H9 (cell line): ENCODE measurements at regions not wholly inside any gene's neighbourhood (a gene's known extent, or its start where the extent isn't known, plus 50 kb on each side); places are given as distances from the start of the nearest gene placed in this dataset.
A peak's percentile ranks its signal among the peaks of the same experiment; 100 is the strongest.

Experiments
- DNase-seq: peaks from one replicate; pipeline ENCODE4 v3.0.0-alpha.2; 2017
- H2AFZ ChIP-seq: one replicate; pipeline ENCODE4 v1.6.1; 2013; ENCODE audit warnings: mild to moderate bottlenecking, low read length, control low read depth, moderate library complexity
- H2AK5ac ChIP-seq: 2 replicates; pipeline ENCODE4 v1.6.1; 2013; ENCODE audit warnings: low read length, control low read depth, mixed read lengths; ENCODE audit not compliant: insufficient read length
- H2BK120ac ChIP-seq: one replicate; pipeline ENCODE4 v1.6.1; 2013; ENCODE audit warnings: low read depth, mild to moderate bottlenecking, low read length, control low read depth, inconsistent platforms; ENCODE audit not compliant: poor library complexity, severe bottlenecking
- H2BK12ac ChIP-seq: 2 replicates; pipeline ENCODE4 v1.6.1; 2013; ENCODE audit warnings: low read length, control low read depth, mixed read lengths, low read depth; ENCODE audit not compliant: insufficient read length
- H2BK15ac ChIP-seq: 2 replicates; pipeline ENCODE4 v1.6.1; 2013; ENCODE audit warnings: low read depth, low read length, control low read depth
- H2BK20ac ChIP-seq: one replicate; pipeline ENCODE4 v1.6.1; 2013; ENCODE audit warnings: low read depth, mild to moderate bottlenecking, low read length, control low read depth, inconsistent platforms; ENCODE audit not compliant: poor library complexity, severe bottlenecking
- H2BK5ac ChIP-seq: 2 replicates; pipeline ENCODE4 v1.6.1; 2013; ENCODE audit warnings: low read length, control low read depth, mixed read lengths; ENCODE audit not compliant: insufficient read length
- H3K14ac ChIP-seq: 2 replicates; pipeline ENCODE4 v1.6.1; 2013; ENCODE audit warnings: low read length, control low read depth; ENCODE audit not compliant: insufficient read depth
- H3K18ac ChIP-seq: 2 replicates; pipeline ENCODE4 v1.6.1; 2013; ENCODE audit warnings: low read depth, mild to moderate bottlenecking, mixed read lengths, low read length, control low read depth; ENCODE audit not compliant: insufficient read length
- H3K23ac ChIP-seq: 2 replicates; pipeline ENCODE4 v1.6.1; 2013; ENCODE audit warnings: low read length, control low read depth, mixed read lengths, low read depth; ENCODE audit not compliant: insufficient read length
- H3K23me2 ChIP-seq: 2 replicates; pipeline ENCODE4 v1.6.1; 2013; ENCODE audit warnings: low read depth, mild to moderate bottlenecking, mixed read lengths, low read length, control low read depth; ENCODE audit not compliant: insufficient read length, poor library complexity, severe bottlenecking
- H3K27ac ChIP-seq: 2 replicates; pipeline ENCODE4 v1.5.1; 2013; ENCODE audit warnings: low read length, control low read depth, mixed read lengths, low read depth; ENCODE audit not compliant: insufficient read length
- H3K27me3 ChIP-seq: 2 replicates; pipeline ENCODE4 v1.6.1; 2013; ENCODE audit warnings: low read length, control low read depth, inconsistent platforms; ENCODE audit not compliant: insufficient read depth
- H3K4ac ChIP-seq: 2 replicates; pipeline ENCODE4 v1.6.1; 2013; ENCODE audit warnings: low read depth, mild to moderate bottlenecking, control low read depth, inconsistent platforms, low read length, moderate library complexity
- H3K4me1 ChIP-seq: 2 replicates; pipeline ENCODE4 v1.6.1; 2013; ENCODE audit warnings: low read length, control low read depth, inconsistent platforms; ENCODE audit not compliant: insufficient read depth
- H3K4me2 ChIP-seq: 2 replicates; pipeline ENCODE4 v1.6.1; 2013; ENCODE audit warnings: low read length, control low read depth, mixed read lengths; ENCODE audit not compliant: insufficient read length, insufficient read depth
- H3K56ac ChIP-seq: 2 replicates; pipeline ENCODE4 v1.6.1; 2013; ENCODE audit warnings: low read depth, mild to moderate bottlenecking, mixed read lengths, low read length, control low read depth; ENCODE audit not compliant: insufficient read length
- H3K79me1 ChIP-seq: 2 replicates; pipeline ENCODE4 v1.6.1; 2013; ENCODE audit warnings: low read depth, mild to moderate bottlenecking, moderate library complexity, low read length, control low read depth, inconsistent platforms; ENCODE audit not compliant: insufficient read depth, poor library complexity, severe bottlenecking
- H3K79me2 ChIP-seq: 2 replicates; pipeline ENCODE4 v1.6.1; 2013; ENCODE audit warnings: low read length, control low read depth, inconsistent platforms; ENCODE audit not compliant: insufficient read depth
- H3K9ac ChIP-seq: 2 replicates; pipeline ENCODE4 v1.6.1; 2013; ENCODE audit warnings: low read length, control low read depth, mixed read lengths; ENCODE audit not compliant: insufficient read length; ENCODE audit errors: extremely low read depth
- H3K9me3 ChIP-seq: one replicate; pipeline ENCODE4 v1.6.1; 2013; ENCODE audit warnings: low read depth, low read length, inconsistent platforms; ENCODE audit not compliant: control insufficient read depth
- H3T11ph ChIP-seq: one replicate; pipeline ENCODE4 v1.6.1; 2013; ENCODE audit warnings: mild to moderate bottlenecking, low read length, control low read depth, inconsistent platforms
- H4K20me1 ChIP-seq: one replicate; pipeline ENCODE4 v1.6.1; 2013; ENCODE audit not compliant: control insufficient read depth, insufficient read length, insufficient read depth
- H4K5ac ChIP-seq: 2 replicates; pipeline ENCODE4 v1.6.1; 2013; ENCODE audit warnings: low read depth, mild to moderate bottlenecking, mixed read lengths, low read length, control low read depth; ENCODE audit not compliant: insufficient read length
- H4K8ac ChIP-seq: replicated peaks from 2 replicates; pipeline ENCODE4 v1.6.1; 2013; ENCODE audit warnings: low read length, control low read depth, mixed read lengths, low read depth; ENCODE audit not compliant: insufficient read length
- H4K91ac ChIP-seq: 2 replicates; pipeline ENCODE4 v1.6.1; 2013; ENCODE audit warnings: low read depth, mild to moderate bottlenecking, moderate library complexity, mixed read lengths, low read length, control low read depth; ENCODE audit not compliant: insufficient read length
- H3K27ac Mint-ChIP-seq, 3 experiments: 2 replicates in 2 of 3; 3 replicates in 1 of 3; pipeline ENCODE4 v1.8.0; 2020 to 2021; ENCODE audit warnings: mixed read lengths in 3 of 3, mild to moderate bottlenecking in 1 of 3, moderate library complexity in 1 of 3
- H3K27me3 Mint-ChIP-seq: 2 replicates; pipeline ENCODE4 v1.8.0; 2021; ENCODE audit warnings: low read depth, mild to moderate bottlenecking, moderate library complexity, mixed read lengths
- H3K36me3 Mint-ChIP-seq, 3 experiments: 2 replicates in 2 of 3; 3 replicates in 1 of 3; pipeline ENCODE4 v1.8.0; 2020 to 2021; ENCODE audit warnings: low read depth in 3 of 3, mixed read lengths in 3 of 3; ENCODE audit not compliant: insufficient read depth in 1 of 3
- H3K4me1 Mint-ChIP-seq, 2 experiments: 2 replicates each; pipeline ENCODE4 v1.8.0; 2020; ENCODE audit warnings: mixed read lengths in 2 of 2
- H3K4me3 Mint-ChIP-seq, 2 experiments: 2 replicates in 1 of 2; 3 replicates in 1 of 2; pipeline ENCODE4 v1.8.0; 2020 to 2021; ENCODE audit warnings: mild to moderate bottlenecking in 2 of 2, mixed read lengths in 2 of 2, moderate library complexity in 1 of 2
- H3K9me3 Mint-ChIP-seq, 2 experiments: 2 replicates in 1 of 2; 3 replicates in 1 of 2; pipeline ENCODE4 v1.8.0; 2020; ENCODE audit warnings: mild to moderate bottlenecking in 2 of 2, mixed read lengths in 2 of 2, moderate library complexity in 1 of 2
- CTCF ChIP-seq: fragments of 200-600 bp; sonication (generic); conservative IDR thresholded peaks from 3 replicates; pipeline ENCODE4 v1.8.0; 2021; ENCODE audit warnings: antibody characterized with exemption, mild to moderate bottlenecking
- WGBS: extraction: QIAGEN DNeasy Blood & Tissue Kit; methylation state at CpG from one replicate; pipeline ENCODE4 v1.1.7; 2013; ENCODE audit warnings: missing lambda C conversion rate, low lambda C conversion rate, mixed read lengths; ENCODE audit not compliant: insufficient read length; ENCODE audit errors: extremely low coverage; 5-methylcytosine and 5-hydroxymethylcytosine counted together

GRCh38 chr4:130210864-130211263, 1114.9 kb downstream of the C4orf33 start:
- H3K4me3 Mint-ChIP-seq = no peak overlapping the region
- Histone ChIP-seq H3K23ac (no peak overlapping the region), H3K4me1 (no peaks in the 10 kb centered on the region), H2AK5ac (no peak overlapping the region), H2BK12ac (no peak overlapping the region), H3K27ac (no peak overlapping the region), H3K4ac (no peak overlapping the region), H2BK5ac (no peak overlapping the region), H3K56ac (no peak overlapping the region), H4K20me1 (no peaks in the 10 kb centered on the region), H3K79me1 (no peaks in the 10 kb centered on the region), H3K4me2 (no peak overlapping the region), H2BK15ac (no peak overlapping the region), H3K9me3 (no peaks in the 10 kb centered on the region), H4K8ac (no peak overlapping the region), H4K5ac (no peak overlapping the region), H3K14ac (no peak overlapping the region), H3K9ac (no peak overlapping the region), H3K18ac (no peak overlapping the region), H4K91ac (no peak overlapping the region), H3T11ph (no peak overlapping the region), H3K23me2 (no peaks in the 10 kb centered on the region), H2AFZ (no peak overlapping the region), H2BK20ac (no peak overlapping the region), H3K27me3 (no peaks in the 10 kb centered on the region), H3K79me2 (no peaks in the 10 kb centered on the region), H2BK120ac (no peak overlapping the region)
- no CpG with 5 or more reads among the region's 1 CpG for WGBS
- no peak for TF ChIP-seq CTCF
- no peaks in the 10 kb centered on the region for H3K27me3 Mint-ChIP-seq
- H3K9me3 Mint-ChIP-seq = peaks cover 6 to 8% of the 10 kb centered on the region in 2 experiments
- H3K4me1 Mint-ChIP-seq = peaks cover 0 to 2% of the 10 kb centered on the region in 2 experiments; a peak in 1 of 4 replicates
- H3K36me3 Mint-ChIP-seq = peaks cover 0 to 7% (median 3%) of the 10 kb centered on the region in 3 experiments; a peak in 2 of 7 replicates
- DNase-seq = no peak
- peak overlapping the region in 2 of 3 experiments; percentile 4 to 20; a peak in 3 of 7 replicates for H3K27ac Mint-ChIP-seq
